ENCODE measurements at regions not wholly inside any gene's neighbourhood (a gene's known extent, or its start where the extent isn't known, plus 50 kb on each side); places are given as distances from the start of the nearest gene placed in this dataset.

DNA sequence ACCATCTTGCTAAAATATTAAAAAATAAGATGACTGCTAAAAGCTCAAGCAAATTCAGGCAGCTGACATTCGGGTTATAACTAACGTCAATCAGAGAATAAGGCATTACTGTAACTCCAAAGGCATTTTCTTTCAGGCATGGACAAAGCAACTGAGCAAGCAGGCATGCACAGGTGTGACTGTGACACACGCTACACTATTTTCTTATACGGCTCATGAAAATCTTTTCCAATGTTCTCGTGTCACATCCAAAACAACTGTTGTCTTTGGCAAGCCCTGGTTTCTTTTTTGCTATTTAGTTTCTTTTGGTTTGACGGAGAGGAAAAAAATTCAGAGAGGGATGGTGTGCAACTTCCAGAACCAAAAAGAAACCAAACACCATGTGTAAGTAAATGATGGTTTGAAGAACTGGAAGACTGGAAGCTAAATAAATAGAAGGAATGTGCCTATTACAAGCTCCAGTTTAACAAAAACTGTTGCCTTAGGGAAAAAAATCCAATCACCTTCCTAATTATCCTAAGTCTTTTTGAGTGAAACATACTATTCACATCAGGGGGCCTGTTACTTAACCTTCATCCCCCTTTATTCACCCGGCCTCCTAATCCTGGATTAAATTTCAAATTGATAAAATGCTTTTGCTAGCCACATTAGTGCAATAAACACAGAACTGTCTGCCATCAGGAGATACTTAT is 277.6 kb downstream of the PSAT1 start:
- peaks cover 10% of the 10 kb centered on the region for H3K4me1 Mint-ChIP-seq (ENCODE audit: unreplicated experiment)
- H3K27ac Mint-ChIP-seq (ENCODE audit: unreplicated experiment) = no peak overlapping the region
- DNase-seq (ENCODE audit: low spot score) = no peak
- TF ChIP-seq, protein P1, sequence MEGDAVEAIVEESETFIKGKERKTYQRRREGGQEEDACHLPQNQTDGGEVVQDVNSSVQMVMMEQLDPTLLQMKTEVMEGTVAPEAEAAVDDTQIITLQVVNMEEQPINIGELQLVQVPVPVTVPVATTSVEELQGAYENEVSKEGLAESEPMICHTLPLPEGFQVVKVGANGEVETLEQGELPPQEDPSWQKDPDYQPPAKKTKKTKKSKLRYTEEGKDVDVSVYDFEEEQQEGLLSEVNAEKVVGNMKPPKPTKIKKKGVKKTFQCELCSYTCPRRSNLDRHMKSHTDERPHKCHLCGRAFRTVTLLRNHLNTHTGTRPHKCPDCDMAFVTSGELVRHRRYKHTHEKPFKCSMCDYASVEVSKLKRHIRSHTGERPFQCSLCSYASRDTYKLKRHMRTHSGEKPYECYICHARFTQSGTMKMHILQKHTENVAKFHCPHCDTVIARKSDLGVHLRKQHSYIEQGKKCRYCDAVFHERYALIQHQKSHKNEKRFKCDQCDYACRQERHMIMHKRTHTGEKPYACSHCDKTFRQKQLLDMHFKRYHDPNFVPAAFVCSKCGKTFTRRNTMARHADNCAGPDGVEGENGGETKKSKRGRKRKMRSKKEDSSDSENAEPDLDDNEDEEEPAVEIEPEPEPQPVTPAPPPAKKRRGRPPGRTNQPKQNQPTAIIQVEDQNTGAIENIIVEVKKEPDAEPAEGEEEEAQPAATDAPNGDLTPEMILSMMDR (IDR thresholded peaks at IDR 0.05; ENCODE audit: unreplicated experiment) = no peak
- H3K4me3 Mint-ChIP-seq (ENCODE audit: unreplicated experiment) = no peak overlapping the region
- H3K9me3 Mint-ChIP-seq (ENCODE audit: unreplicated experiment) = no peaks in the 10 kb centered on the region
- H3K36me3 Mint-ChIP-seq (ENCODE audit: low read depth, unreplicated experiment) = no peaks in the 10 kb centered on the region
- H3K27me3 Mint-ChIP-seq (ENCODE audit: unreplicated experiment) = no peaks in the 10 kb centered on the region

DNA sequence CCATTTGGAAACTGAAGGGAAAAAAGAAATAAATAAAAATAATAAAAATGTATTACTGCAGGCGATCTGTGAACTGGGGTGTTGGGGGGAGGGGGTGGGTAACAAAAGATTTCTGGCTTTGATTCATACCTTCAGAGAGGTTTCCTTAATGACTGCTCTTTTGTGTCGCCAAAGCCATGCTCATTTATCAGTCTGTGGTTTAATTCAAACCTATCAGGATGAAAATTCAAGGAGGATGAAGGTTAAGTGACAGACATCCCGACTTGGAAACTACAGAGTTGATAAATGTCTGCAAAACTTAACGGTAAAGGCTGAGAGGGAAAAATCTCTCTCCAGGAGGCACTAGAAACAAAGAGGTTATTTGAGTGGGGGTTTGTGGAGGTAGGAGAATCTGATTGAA is 278.2 kb downstream of the PSAT1 start:
- TF ChIP-seq, protein P1 (IDR thresholded peaks at IDR 0.05; ENCODE audit: unreplicated experiment) = no peak
- Mint-ChIP-seq H3K4me3 (ENCODE audit: unreplicated experiment) (no peak overlapping the region), H3K27ac (ENCODE audit: unreplicated experiment) (no peak overlapping the region), H3K36me3 (ENCODE audit: low read depth, unreplicated experiment) (no peaks in the 10 kb centered on the region), H3K9me3 (ENCODE audit: unreplicated experiment) (no peaks in the 10 kb centered on the region), H3K27me3 (ENCODE audit: unreplicated experiment) (no peaks in the 10 kb centered on the region), H3K4me1 (ENCODE audit: unreplicated experiment) (peaks cover 10% of the 10 kb centered on the region)
- DNase-seq (ENCODE audit: low spot score) = no peak

DNA sequence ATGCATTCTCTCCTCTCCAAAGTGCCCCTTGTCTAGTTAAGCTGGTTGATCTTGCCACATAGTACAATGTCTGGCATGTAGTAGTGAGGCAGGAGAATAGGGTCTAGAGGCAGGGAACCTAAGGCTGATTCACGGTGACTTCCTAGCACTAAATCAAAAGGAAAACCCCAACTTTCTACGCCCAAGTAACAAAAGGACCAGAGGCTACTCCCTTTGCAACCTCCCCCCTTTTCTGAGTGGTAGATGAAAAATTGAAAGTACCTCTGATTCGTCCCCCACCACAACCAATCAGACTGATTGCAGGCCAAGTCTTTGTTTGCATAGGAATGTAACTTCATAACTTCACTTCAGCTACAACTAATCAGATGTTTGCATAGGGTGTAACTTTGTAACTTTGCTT is 278.8 kb downstream of the PSAT1 start:
- TF ChIP-seq, protein P1 (IDR thresholded peaks at IDR 0.05; ENCODE audit: unreplicated experiment) = no peak
- Mint-ChIP-seq H3K36me3 (ENCODE audit: low read depth, unreplicated experiment) (no peaks in the 10 kb centered on the region), H3K9me3 (ENCODE audit: unreplicated experiment) (no peaks in the 10 kb centered on the region), H3K27me3 (ENCODE audit: unreplicated experiment) (no peaks in the 10 kb centered on the region), H3K4me1 (ENCODE audit: unreplicated experiment) (peaks cover 9% of the 10 kb centered on the region), H3K4me3 (ENCODE audit: unreplicated experiment) (no peak overlapping the region), H3K27ac (ENCODE audit: unreplicated experiment) (no peak overlapping the region)
- no peak for DNase-seq (ENCODE audit: low spot score)

DNA sequence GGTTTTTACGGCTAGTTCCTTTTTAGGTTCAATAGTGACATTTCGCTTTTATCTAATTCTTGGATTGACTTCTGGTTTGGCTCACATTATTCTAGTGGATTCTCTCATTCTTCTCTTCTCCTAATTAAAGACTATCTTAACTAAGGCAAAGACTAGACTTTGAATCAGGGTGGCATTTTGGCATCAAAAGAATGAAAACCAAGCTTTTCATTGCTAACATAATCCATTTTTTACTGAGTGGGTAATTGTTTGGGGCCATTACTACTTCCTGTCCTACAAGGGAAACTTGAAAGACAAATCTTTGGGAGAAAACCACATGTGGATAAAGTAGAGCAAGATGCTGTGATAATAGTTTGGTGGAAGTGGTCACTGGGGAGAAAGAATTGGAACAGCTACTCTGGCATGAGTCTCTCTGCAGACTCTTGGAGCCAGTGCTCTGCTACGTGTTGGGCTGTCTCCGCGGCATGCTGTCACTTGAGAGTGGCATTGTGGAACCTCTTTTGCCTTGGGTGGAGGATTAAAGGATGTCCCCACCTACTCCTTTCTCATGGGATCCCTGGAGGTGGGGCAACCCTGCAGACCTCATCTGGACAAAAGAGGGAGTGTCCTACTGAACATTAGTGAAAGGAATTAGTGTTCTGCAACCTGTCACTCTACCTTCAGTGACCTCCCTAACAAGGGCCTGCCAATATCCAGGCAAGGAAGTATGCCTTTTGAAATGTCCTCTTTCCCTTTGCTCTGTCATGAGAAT is 280.4 kb downstream of the PSAT1 start:
- TF ChIP-seq, protein P1 (IDR thresholded peaks at IDR 0.05; ENCODE audit: unreplicated experiment) = no peak

DNA sequence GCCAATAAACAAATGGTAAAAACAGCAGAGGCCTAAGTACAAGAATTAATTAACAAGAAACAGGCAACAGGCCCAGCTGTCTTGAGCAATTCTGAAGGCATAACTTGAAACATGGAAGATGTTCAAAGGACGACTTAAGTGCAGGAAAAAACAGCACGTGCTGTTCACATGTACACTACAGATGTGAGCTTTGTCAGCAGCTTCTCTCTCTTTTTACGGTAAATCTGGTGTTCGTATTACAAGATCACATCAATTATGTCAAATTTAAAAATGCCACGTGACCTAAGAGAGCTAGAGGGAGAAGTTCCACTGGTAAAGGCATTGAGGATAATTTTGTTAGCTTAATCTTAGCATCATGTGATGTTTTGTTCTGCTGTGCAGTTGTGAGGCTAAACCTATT is 281.1 kb downstream of the PSAT1 start:
- Mint-ChIP-seq H3K4me1 (ENCODE audit: unreplicated experiment) (peaks cover 4% of the 10 kb centered on the region), H3K27me3 (ENCODE audit: unreplicated experiment) (no peaks in the 10 kb centered on the region), H3K9me3 (ENCODE audit: unreplicated experiment) (no peaks in the 10 kb centered on the region), H3K27ac (ENCODE audit: unreplicated experiment) (no peak overlapping the region), H3K4me3 (ENCODE audit: unreplicated experiment) (no peak overlapping the region), H3K36me3 (ENCODE audit: low read depth, unreplicated experiment) (no peaks in the 10 kb centered on the region)
- TF ChIP-seq, protein P1 (IDR thresholded peaks at IDR 0.05; ENCODE audit: unreplicated experiment) = no peak
- no peak for DNase-seq (ENCODE audit: low spot score)

More for the DNA sequence above, 280.4 kb downstream of the PSAT1 start:
- Mint-ChIP-seq H3K27me3 (ENCODE audit: unreplicated experiment) (no peaks in the 10 kb centered on the region), H3K27ac (ENCODE audit: unreplicated experiment) (no peak overlapping the region), H3K4me3 (ENCODE audit: unreplicated experiment) (no peak overlapping the region), H3K9me3 (ENCODE audit: unreplicated experiment) (no peaks in the 10 kb centered on the region), H3K36me3 (ENCODE audit: low read depth, unreplicated experiment) (no peaks in the 10 kb centered on the region), H3K4me1 (ENCODE audit: unreplicated experiment) (peaks cover 4% of the 10 kb centered on the region)
- no peak for DNase-seq (ENCODE audit: low spot score)
